HG02885 (cell line): ENCODE measurements at regions not wholly inside any gene's neighbourhood (a gene's known extent, or its start where the extent isn't known, plus 50 kb on each side); places are given as distances from the start of the nearest gene placed in this dataset.
"Not testable (repeated sequence)": the region's sequence is repeated elsewhere in the genome, so short reads cannot be mapped to it uniquely, and the experiment has no call there.

ENCODE experiments used
- ATAC-seq: cut with Tn5 transposase; IDR thresholded peaks from one replicate; pipeline ENCODE4 v1.9.1; 2021; ENCODE audit warnings: mild to moderate bottlenecking; ENCODE audit not compliant: unreplicated experiment, poor library complexity

GRCh38 chr3:152146461-152146860 is 122.3 kb upstream of the MBNL1 start:
- no peak for ATAC-seq

DNA sequence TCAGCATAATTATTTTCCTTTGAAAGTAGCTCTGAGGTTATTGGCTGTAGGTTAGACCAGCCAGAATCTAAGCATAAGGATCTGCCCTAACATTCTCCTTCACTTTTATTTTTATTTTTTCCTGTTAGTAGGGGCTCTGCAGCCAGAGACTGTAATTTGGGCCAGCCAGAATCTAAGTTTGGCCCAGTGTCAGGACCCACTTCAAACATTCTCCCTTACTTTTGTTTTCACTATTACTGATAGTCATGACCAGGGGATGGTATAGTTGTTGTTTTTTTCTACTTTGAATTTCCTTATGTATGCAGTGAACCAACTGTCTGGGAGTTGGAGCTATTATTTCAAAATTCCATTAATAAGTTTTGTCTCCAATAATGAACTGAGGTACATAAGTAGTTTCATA is 121.0 kb upstream of the MBNL1 start:
- ATAC-seq: peak; percentile 58

DNA sequence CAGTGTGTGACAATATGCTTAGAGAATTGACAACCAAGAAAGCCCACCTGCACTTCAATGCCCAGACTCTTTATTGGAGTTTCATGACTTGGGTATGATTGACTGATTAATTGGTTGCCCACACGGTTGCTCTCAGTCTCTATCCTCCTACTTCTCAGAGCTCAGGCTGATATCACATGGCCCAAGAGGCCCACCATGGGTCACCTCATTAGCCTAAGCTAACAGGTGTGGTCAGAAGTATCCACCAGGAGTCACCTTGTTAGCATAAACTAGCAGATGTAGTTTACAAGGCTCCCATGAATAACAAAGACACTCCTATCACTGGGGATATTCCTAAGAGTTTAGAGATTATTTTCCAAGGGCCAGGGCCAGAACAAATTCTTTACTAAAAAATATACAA is 120.2 kb upstream of the MBNL1 start:
- no peak for ATAC-seq

- no peak for ATAC-seq
Measured at GRCh38 chr3:152149832-152150231, 118.9 kb upstream of the MBNL1 start.

- ATAC-seq: peak; percentile 60
Measured at GRCh38 chr3:152151216-152151876, 117.4 kb upstream of the MBNL1 start.

DNA sequence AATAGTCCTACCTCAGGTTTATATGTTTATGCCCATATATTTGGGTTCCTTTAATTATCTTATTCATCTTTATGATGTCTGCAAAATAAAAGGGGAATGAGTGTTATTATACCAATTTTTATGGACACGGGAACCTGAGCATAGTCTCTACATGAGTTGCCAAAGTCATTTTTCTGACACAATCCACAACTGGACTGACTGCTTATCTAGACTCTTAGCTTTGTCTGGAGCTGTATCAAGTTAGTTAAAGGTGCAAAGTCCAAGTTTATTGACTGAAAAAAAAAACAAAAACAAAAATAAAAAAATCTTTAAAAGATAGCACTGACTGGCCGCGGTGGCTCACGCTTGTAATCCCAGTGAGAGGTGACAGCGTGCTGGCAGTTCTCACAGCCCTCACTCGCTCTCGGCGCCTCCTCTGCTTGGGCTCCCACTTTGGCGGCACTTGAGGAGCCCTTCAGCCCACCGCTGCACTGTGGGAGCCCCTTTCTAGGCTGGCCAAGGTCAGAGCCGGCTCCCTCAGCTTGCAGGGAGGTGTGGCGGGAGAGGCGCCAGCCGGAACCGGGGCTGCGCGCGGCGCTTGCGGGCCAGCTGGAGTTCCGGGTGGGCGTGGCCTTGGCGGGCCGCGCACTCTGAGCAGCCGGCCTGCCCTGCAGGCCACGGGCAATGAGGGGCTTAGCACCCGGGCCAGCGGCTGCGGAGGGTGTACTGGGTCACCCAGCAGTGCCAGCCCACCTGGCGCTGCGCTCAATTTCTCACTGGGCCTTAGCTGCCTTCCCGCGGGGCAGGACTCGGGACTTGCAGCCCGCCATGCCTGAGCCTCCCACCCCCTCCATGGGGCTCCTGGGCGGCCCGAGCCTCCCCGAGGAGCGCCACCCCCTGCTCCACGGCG is 116.6 kb upstream of the MBNL1 start:
- not testable (repeated sequence) for ATAC-seq

DNA sequence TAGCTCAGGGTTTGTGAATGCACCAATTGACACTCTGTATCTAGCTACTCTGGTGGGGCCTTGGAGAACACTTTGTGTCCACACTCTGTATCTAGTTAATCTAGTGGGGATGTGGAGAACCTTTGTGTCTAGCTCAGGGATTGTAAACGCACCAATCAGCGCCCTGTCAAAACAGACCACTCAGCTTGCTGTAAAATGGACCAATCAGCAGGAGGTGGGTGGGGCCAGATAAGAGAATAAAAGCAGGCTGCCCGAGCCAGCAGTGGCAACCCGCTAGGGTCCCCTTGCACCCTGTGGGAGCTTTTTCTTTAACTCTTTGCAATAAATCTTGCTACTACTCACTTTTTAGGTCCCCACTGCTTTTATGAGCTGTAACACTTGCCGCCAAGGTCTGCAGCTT is 115.6 kb upstream of the MBNL1 start:
- ATAC-seq: not testable (repeated sequence)

DNA sequence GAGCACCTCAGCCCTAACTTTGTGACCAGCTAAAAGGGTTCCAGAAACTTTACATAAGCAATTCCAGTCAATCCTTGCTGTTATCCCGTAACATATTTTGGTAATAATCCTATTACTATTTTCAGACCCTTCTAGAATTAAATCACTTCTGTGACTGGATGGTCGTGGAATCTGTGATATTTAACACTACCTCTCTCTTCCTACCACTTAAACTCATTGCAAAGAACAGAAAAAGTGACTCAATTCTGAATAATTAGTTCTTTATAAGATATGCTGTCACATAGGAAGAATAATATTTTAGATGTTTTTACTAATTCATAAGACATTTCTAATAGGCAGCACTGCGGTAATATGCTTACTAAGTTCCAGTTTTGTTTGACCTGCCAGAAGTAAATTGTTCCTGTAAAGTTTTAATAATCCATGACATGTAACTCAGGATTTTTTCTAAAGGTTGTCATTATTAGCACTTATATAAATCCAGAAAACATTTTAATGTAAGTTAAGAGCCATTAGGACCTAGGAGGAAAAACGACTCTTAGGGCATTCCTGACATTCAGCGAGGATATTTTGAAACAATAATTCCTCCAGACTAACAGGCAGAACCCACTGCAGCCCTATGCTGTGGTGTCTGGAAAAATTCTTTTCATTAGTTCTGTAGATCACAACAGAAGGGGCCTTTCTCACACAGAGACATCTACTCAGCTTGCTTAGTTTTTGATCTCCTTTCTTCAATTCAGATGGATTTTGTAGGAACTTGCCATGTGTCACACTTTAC is 113.3 kb upstream of the MBNL1 start:
- no peak for ATAC-seq

DNA sequence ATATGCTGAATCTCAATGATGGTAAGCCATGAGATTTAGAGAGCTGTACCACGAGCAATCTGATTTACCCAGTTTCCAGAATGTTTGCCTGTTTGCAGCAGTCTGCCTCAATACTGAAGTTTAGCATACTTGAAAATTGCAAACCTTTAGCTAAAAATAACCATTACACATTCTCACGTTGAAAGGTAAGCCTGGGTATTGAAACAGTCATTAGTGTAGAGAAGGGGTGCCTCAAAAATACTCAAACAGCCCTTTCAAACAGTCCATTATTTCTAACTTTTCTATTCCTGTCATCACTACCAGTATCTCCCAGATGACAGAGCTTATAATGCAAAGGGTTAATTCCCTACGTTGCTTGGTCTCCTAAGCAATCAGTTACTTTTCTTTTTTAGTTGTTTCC is 111.8 kb upstream of the MBNL1 start:
- peak; percentile 80 for ATAC-seq

DNA sequence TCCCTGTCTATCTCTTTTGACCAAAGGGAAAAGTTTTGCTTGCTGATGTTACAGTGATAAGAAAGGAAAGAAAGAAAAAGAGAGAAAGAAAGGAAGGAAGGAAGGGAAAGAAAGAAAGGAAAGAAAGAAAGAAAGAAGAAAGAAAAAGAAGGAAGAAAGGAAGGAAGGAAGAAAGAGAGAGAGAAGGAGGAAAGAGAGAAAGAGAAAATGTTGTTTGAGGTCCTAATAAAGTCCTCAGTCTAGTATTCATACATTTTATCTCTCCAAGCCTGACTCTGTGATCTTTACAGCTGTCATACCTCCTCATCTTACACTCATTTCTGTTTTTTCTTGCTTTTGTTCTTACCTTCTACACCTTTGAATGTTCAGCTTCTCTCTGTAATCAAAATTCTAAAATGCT is 111.4 kb upstream of the MBNL1 start:
- ATAC-seq: no peak

DNA sequence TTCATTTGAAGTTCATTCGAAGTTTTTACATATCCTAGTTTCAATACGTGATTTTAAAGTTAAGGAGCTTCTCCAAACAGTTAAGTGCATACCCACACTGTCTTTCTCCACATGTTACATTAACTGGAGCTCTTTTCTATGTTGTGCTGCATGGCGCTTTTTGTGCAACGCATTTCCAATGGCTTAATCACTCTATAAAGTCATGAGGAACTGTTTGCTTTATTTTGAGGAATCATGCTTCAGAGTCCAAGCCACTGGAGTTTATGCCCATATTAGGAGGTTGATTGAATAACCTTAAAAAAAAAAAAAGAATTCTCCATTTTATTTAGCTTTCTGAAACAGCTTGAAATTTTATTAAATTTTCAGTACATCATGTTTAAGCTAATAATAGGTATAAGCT is 109.4 kb upstream of the MBNL1 start:
- no peak for ATAC-seq

GRCh38 chr3:152160350-152161011 is 108.2 kb upstream of the MBNL1 start:
- peak; percentile 47 for ATAC-seq

DNA sequence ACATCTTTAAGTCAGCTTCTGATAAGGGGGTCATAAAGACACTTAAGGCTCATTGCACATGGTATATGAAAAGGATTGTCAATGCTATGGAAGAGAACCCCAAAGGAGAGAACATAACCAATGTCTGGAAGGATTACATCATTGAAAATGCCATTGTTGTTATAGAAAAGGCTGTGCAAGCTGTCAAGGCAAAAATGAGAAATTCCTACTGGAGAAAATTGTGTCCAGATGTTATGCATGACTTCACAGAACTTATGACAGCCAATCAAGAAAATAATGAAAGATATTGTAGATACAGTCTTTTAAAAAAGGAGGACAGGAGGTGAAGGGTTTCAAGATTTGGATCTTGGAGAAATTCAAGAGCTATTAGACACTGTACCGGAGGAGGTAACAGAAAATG is 96.3 kb upstream of the MBNL1 start:
- no peak for ATAC-seq

GRCh38 chr3:152173627-152174026 is 95.1 kb upstream of the MBNL1 start:
- ATAC-seq: no peak

DNA sequence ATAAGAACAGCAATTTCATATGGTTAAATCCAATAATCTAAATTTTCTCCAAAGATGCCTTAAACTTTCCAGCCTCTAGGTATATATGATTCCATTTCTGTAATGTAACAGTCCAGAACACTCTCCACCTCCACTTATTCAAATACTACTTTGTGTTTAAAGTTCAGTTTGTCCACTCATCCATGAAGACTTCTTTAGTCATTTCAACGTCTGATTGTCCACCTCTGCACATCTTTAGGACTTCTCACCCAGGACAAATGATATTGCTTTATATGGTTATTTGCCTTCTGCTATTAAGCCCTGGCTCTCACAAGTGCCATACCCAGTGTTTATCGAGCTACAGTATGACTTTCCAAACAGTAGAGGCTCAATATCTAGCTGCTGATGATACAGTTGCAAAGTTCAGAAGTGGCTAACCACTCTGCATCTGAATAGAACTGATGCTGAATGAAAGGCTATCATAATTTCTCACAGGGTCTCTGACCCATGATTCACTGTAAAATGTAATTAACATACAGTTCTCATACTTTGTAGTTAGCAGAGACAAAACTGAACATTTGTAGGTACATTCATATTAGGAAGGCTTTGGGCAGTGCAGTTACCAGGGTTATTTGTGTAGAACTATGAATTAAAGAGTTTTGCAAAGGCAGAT is 93.7 kb upstream of the MBNL1 start:
- no peak for ATAC-seq

GRCh38 chr3:152175528-152175889 is 93.2 kb upstream of the MBNL1 start:
- ATAC-seq: no peak

GRCh38 chr3:152176241-152176640 is 92.5 kb upstream of the MBNL1 start:
- ATAC-seq: no peak

DNA sequence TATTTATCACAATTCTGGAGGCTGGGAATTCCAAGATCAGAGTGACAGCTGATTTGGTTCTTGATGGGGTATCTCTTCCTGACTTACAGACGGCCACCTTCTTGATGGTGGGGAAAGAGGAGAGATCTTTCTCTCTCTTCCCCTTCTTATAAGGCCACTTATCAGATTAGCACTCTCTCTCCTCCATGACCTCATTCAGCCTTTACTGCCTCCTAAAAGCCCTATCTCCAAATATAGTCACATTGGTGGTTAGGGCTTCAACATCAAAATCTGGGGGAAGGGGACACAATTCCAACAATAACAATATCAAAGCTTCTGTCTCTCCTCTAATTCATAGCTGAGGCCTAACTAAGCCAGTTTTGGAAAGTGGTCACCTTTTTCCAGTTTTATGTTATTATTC is 91.7 kb upstream of the MBNL1 start:
- ATAC-seq: no peak

DNA sequence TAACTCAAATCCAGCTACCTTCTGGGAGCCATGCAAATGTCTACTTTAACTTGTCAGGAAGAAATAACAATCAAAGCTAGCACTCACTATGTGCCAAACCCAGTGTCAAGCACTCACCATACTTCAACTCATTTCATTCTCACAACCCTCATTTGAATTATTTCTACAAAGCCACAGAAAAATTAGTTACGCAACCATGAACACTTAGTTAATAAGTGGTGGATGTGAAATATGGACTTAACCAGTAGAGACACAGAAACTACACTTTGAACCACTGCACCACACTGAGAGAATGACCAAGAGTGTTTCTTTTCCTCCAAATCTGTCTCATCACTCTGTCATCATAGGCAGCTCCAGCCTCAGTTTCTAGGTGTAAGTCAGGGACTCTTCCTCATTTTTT is 91.0 kb upstream of the MBNL1 start:
- ATAC-seq: peak; percentile 39

DNA sequence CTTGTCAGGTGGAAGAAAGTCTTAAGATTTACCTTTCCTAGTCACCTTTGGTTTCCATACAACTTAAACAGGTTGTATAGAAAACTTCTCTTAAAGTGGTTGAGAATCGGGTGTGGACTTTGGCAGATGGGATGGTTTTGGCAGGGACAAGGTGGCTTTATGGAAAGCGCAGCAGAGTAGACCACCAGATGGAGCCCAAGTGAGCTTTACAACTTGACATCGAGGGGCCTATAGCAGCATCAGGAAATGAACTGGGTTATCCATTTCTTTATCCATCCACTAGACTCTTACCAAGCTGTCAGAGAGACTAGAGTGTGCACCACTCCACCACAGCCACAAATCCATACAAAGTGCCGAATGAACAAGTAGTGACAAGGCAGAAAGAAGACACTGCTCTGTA is 85.3 kb upstream of the MBNL1 start:
- peak; percentile 66 for ATAC-seq
